ENCODE measurements at regions not wholly inside any gene's neighbourhood (a gene's known extent, or its start where the extent isn't known, plus 50 kb on each side); places are given as distances from the start of the nearest gene placed in this dataset.

DNA sequence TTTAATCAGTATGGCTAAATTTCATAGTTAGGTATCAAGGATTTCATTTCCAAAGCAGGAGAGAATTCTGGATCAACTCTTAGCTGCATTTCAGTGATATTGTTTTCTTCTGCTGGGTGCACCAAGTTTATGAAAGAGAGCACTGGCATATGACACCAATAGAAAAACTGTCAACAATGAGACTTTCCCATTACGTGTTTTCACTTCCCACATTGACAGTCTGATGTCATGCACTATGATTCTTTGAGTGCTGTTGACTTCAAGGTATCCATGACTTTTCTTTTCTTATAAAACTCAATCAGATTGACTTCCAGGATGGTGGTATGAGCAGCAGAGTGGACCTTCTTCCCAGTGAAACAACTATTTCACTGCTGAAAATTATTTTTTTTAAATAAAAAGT, 476.1 kb downstream of the EDEM1 start:
- ChIA-PET POLR2A (no interaction called here), CTCF (ENCODE audit: low intra/inter-chr PET ratio, low total read pairs) (no interaction called here)
- Histone ChIP-seq H3K27me3 (ENCODE audit: control insufficient read depth in 1 of 2, insufficient read depth in 2 of 2, low read length in 2 of 2) (no peaks in the 10 kb centered on the region), H3K4me2 (ENCODE audit: low read depth, low read length) (no peak overlapping the region), H3K9ac (ENCODE audit: insufficient read depth, low read depth, low read length) (no peak overlapping the region), H3K4me3 (replicated peaks in 1 of 3; ENCODE audit: insufficient read depth in 1 of 3, low read depth in 2 of 3, low read length in 3 of 3) (no peak overlapping the region), H3K27ac (ENCODE audit: extremely low read length, insufficient read depth, low read length) (no peak overlapping the region), H3K36me3 (replicated peaks in 1 of 2; ENCODE audit: control insufficient read depth in 1 of 2, insufficient read depth in 2 of 2, low read length in 2 of 2) (no peaks in the 10 kb centered on the region), H3K4me1 (ENCODE audit: insufficient read depth, low read length) (no peaks in the 10 kb centered on the region), H3K79me2 (ENCODE audit: insufficient read depth, low read length) (no peaks in the 10 kb centered on the region), H3K9me3 (ENCODE audit: low read length) (peaks cover 73% of the 10 kb centered on the region), H2AFZ (ENCODE audit: low read length) (no peak overlapping the region), H4K20me1 (ENCODE audit: insufficient read depth, low read length) (no peaks in the 10 kb centered on the region)
- FAIRE-seq (no peak), ATAC-seq (no peak), DNase-seq (ENCODE audit: low spot score) (no peak)
- intact Hi-C loops (cut with micrococcal nuclease; ENCODE audit: unreplicated experiment) = no loop called here
- in situ Hi-C loops (cut with HindIII; ENCODE audit: extremely low pct_ligation_motif_present, low pct_unique_long_range_greater_than_20kb) = no loop called here
- BruUV-seq (replicated peaks) = no TSS peak
- 0% methylated on average over 1 of the region's 1 CpG for WGBS (ENCODE audit: low lambda C conversion rate)
- TF ChIP-seq NAIF1 (CRISPR knock-in tag; IDR thresholded peaks at IDR 0.05; ENCODE audit: borderline replicate concordance) (no peak), ZNF773 (CRISPR knock-in tag; IDR thresholded peaks at IDR 0.05; ENCODE audit: borderline replicate concordance) (no peak), ZMYM3 (CRISPR knock-in tag; IDR thresholded peaks at IDR 0.05) (no peak), TGIF2 (CRISPR knock-in tag; IDR thresholded peaks at IDR 0.05) (no peak), ZNF430 (CRISPR knock-in tag; IDR thresholded peaks at IDR 0.05) (no peak), MTF1 (CRISPR knock-in tag; IDR thresholded peaks at IDR 0.05) (no peak), GTF2F1 (IDR thresholded peaks at IDR 0.05; ENCODE audit: low read length) (no peak), AHR (CRISPR knock-in tag; IDR thresholded peaks at IDR 0.05) (no peak), ATAD3A (CRISPR knock-in tag; IDR thresholded peaks at IDR 0.05) (no peak), TMF1 (CRISPR knock-in tag; IDR thresholded peaks at IDR 0.05; ENCODE audit: low read depth) (no peak), ZNF788 (CRISPR knock-in tag; IDR thresholded peaks at IDR 0.05; ENCODE audit: borderline replicate concordance) (no peak), ZMAT3 (CRISPR knock-in tag; conservative IDR thresholded peaks at IDR 0.05) (no peak), ZNF720 (CRISPR knock-in tag; IDR thresholded peaks at IDR 0.05) (no peak), PRMT3 (CRISPR knock-in tag; IDR thresholded peaks at IDR 0.05; ENCODE audit: borderline replicate concordance, low read depth) (no peak), GATA4 (IDR thresholded peaks at IDR 0.05; ENCODE audit: borderline replicate concordance, low read depth) (no peak)
- TF ChIP-seq, protein P1, sequence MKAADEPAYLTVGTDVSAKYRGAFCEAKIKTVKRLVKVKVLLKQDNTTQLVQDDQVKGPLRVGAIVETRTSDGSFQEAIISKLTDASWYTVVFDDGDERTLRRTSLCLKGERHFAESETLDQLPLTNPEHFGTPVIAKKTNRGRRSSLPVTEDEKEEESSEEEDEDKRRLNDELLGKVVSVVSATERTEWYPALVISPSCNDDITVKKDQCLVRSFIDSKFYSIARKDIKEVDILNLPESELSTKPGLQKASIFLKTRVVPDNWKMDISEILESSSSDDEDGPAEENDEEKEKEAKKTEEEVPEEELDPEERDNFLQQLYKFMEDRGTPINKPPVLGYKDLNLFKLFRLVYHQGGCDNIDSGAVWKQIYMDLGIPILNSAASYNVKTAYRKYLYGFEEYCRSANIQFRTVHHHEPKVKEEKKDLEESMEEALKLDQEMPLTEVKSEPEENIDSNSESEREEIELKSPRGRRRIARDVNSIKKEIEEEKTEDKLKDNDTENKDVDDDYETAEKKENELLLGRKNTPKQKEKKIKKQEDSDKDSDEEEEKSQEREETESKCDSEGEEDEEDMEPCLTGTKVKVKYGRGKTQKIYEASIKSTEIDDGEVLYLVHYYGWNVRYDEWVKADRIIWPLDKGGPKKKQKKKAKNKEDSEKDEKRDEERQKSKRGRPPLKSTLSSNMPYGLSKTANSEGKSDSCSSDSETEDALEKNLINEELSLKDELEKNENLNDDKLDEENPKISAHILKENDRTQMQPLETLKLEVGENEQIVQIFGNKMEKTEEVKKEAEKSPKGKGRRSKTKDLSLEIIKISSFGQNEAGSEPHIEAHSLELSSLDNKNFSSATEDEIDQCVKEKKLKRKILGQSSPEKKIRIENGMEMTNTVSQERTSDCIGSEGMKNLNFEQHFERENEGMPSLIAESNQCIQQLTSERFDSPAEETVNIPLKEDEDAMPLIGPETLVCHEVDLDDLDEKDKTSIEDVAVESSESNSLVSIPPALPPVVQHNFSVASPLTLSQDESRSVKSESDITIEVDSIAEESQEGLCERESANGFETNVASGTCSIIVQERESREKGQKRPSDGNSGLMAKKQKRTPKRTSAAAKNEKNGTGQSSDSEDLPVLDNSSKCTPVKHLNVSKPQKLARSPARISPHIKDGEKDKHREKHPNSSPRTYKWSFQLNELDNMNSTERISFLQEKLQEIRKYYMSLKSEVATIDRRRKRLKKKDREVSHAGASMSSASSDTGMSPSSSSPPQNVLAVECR (CRISPR knock-in tag; IDR thresholded peaks at IDR 0.05; ENCODE audit: borderline replicate concordance) = no peak
- TF ChIP-seq, protein P2, sequence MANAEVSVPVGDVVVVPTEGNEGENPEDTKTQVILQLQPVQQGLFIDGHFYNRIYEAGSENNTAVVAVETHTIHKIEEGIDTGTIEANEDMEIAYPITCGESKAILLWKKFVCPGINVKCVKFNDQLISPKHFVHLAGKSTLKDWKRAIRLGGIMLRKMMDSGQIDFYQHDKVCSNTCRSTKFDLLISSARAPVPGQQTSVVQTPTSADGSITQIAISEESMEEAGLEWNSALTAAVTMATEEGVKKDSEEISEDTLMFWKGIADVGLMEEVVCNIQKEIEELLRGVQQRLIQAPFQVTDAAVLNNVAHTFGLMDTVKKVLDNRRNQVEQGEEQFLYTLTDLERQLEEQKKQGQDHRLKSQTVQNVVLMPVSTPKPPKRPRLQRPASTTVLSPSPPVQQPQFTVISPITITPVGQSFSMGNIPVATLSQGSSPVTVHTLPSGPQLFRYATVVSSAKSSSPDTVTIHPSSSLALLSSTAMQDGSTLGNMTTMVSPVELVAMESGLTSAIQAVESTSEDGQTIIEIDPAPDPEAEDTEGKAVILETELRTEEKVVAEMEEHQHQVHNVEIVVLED (CRISPR knock-in tag; IDR thresholded peaks at IDR 0.05; ENCODE audit: borderline replicate concordance) = no peak
- TF ChIP-seq, protein P3, sequence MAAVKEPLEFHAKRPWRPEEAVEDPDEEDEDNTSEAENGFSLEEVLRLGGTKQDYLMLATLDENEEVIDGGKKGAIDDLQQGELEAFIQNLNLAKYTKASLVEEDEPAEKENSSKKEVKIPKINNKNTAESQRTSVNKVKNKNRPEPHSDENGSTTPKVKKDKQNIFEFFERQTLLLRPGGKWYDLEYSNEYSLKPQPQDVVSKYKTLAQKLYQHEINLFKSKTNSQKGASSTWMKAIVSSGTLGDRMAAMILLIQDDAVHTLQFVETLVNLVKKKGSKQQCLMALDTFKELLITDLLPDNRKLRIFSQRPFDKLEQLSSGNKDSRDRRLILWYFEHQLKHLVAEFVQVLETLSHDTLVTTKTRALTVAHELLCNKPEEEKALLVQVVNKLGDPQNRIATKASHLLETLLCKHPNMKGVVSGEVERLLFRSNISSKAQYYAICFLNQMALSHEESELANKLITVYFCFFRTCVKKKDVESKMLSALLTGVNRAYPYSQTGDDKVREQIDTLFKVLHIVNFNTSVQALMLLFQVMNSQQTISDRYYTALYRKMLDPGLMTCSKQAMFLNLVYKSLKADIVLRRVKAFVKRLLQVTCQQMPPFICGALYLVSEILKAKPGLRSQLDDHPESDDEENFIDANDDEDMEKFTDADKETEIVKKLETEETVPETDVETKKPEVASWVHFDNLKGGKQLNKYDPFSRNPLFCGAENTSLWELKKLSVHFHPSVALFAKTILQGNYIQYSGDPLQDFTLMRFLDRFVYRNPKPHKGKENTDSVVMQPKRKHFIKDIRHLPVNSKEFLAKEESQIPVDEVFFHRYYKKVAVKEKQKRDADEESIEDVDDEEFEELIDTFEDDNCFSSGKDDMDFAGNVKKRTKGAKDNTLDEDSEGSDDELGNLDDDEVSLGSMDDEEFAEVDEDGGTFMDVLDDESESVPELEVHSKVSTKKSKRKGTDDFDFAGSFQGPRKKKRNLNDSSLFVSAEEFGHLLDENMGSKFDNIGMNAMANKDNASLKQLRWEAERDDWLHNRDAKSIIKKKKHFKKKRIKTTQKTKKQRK (IDR thresholded peaks at IDR 0.05; ENCODE audit: low read length) = no peak
